ENCODE measurements at regions not wholly inside any gene's neighbourhood (a gene's known extent, or its start where the extent isn't known, plus 50 kb on each side); places are given as distances from the start of the nearest gene placed in this dataset.

- no peaks in the 10 kb centered on the region for H3K27me3 Mint-ChIP-seq (ENCODE audit: low read depth)
- H3K9me3 Mint-ChIP-seq (ENCODE audit: insufficient read depth), result no peaks in the 10 kb centered on the region
- CTCF ChIA-PET, result no interaction called here
- no peak overlapping the region for H3K27ac Mint-ChIP-seq
- POLR2A ChIA-PET, result interaction anchor here (0.6 kb wide), 1 partner anchor 669 kb away, joined by 3 read pairs; no protein-coding TSS in a partner anchor
- no peaks in the 10 kb centered on the region for H3K4me1 Mint-ChIP-seq (ENCODE audit: low read depth)
- no peak overlapping the region for H3K4me3 Mint-ChIP-seq
- DNase-seq, result no peak
- no peak for ATAC-seq
- no peaks in the 10 kb centered on the region for H3K36me3 Mint-ChIP-seq (ENCODE audit: low read depth)
Measured at GRCh38 chr3:117695871-117696645, 986.5 kb downstream of the TUSC7 start.

DNA sequence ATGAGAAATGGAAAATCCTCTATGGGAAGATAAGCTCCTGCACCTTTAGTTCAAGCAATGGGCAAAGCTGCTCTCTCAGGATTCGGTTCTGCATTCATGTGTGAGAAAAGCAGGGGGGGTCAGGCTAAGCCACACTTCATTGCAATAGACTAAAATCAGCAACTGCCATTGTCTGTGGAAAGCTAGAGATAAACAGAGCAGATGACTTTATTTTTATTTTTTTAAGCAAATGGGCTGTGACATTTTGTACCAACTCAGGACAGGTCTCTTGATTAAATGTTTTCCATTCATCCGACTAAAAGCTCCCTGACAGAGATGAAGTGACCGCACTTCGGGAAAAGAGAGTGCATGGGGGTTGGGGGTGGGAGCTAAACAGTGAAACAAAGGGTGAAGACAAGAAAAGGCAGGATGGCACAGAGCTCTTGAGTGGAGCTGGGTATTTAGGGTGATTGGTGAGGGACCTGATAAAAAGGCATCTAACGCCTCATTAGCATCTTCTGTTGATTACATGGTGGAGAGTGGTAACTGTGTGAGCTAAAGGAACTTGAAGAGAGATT lies 987.4 kb downstream of the TUSC7 start:
- no peaks in the 10 kb centered on the region for H3K27me3 Mint-ChIP-seq (ENCODE audit: low read depth)
- no peaks in the 10 kb centered on the region for H3K36me3 Mint-ChIP-seq (ENCODE audit: low read depth)
- no peaks in the 10 kb centered on the region for H3K4me1 Mint-ChIP-seq (ENCODE audit: low read depth)
- DNase-seq, result no peak
- H3K4me3 Mint-ChIP-seq, result no peak overlapping the region
- POLR2A ChIA-PET, result no interaction called here
- no peak for ATAC-seq
- no peaks in the 10 kb centered on the region for H3K9me3 Mint-ChIP-seq (ENCODE audit: insufficient read depth)
- CTCF ChIA-PET, result no interaction called here
- H3K27ac Mint-ChIP-seq, result no peak overlapping the region

- CTCF ChIA-PET, result no interaction called here
- POLR2A ChIA-PET, result no interaction called here
- Mint-ChIP-seq H3K9me3 (ENCODE audit: insufficient read depth) (no peaks in the 10 kb centered on the region), H3K27me3 (ENCODE audit: low read depth) (no peaks in the 10 kb centered on the region), H3K4me1 (ENCODE audit: low read depth) (no peaks in the 10 kb centered on the region), H3K27ac (no peak overlapping the region), H3K36me3 (ENCODE audit: low read depth) (no peaks in the 10 kb centered on the region), H3K4me3 (no peak overlapping the region)
- ATAC-seq, result no peak
- no peak for DNase-seq
Measured at GRCh38 chr3:117699058-117699457, 989.5 kb downstream of the TUSC7 start.

DNA sequence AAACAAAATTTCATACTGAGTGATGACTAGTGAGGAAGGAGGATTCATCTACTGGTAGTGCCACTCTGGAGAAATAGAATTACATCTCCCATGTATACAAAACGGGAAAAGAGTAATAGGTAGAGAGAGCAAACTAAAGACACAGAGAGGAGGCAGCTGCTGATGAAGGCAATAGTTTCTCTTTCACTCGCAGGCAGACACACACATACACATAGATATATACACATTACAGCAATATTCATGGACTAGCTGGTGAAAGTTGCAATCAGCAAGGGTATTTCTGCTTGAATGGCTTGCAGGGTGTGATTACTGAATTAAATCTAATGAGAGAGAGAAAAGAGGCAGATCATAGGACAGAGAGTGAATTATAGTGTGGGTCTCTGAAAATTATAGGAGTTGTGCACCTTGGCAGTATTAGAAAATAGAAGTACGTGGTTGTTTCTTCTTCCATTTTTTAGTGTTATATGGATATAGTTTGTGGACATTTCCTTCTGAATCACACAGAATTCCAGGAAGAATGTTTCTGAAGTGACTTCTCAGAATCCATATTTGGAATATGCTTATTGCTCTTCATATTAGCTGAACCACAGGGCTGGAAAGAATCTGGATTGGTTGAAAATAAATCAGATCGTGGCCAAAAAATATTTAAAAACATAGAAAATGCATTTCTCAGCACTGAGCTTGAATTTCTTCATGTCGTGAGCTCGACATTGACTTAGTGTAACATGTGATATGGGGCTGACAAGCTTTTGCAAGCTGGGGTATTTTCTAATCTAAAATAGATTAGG lies 991.2 kb downstream of the TUSC7 start:
- H3K4me1 Mint-ChIP-seq (ENCODE audit: low read depth), result no peaks in the 10 kb centered on the region
- H3K27ac Mint-ChIP-seq, result no peak overlapping the region
- no peaks in the 10 kb centered on the region for H3K9me3 Mint-ChIP-seq (ENCODE audit: insufficient read depth)
- no peaks in the 10 kb centered on the region for H3K36me3 Mint-ChIP-seq (ENCODE audit: low read depth)
- DNase-seq (no peak), ATAC-seq (no peak)
- no peak overlapping the region for H3K4me3 Mint-ChIP-seq
- CTCF ChIA-PET, result no interaction called here
- H3K27me3 Mint-ChIP-seq (ENCODE audit: low read depth), result no peaks in the 10 kb centered on the region
- POLR2A ChIA-PET, result no interaction called here

DNA sequence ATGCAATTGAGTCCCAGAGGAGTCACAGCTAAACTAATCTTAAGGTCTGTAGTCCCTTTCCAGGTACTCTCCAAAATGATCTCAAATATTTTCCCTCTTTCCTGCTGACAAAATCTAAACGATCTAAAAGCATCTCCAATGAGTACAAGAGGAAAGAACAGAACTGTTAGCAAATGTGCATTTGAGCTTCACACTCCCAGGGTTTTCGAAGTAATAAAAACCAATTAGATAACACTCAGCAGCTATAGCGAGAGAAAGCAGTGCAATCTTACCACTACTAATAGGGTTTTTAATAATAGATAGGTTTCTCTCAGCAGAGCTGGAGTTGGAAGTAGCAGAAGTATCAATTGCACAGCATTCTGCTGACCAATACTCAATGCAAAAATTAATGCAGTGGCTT lies 995.4 kb downstream of the TUSC7 start:
- Mint-ChIP-seq H3K27ac (no peak overlapping the region), H3K4me3 (no peak overlapping the region), H3K9me3 (ENCODE audit: insufficient read depth) (no peaks in the 10 kb centered on the region), H3K27me3 (ENCODE audit: low read depth) (no peaks in the 10 kb centered on the region), H3K4me1 (ENCODE audit: low read depth) (no peaks in the 10 kb centered on the region), H3K36me3 (ENCODE audit: low read depth) (no peaks in the 10 kb centered on the region)
- DNase-seq, result no peak
- POLR2A ChIA-PET, result no interaction called here
- CTCF ChIA-PET, result no interaction called here
- no peak for ATAC-seq

GRCh38 chr3:117706037-117706436 lies 996.5 kb downstream of the TUSC7 start:
- no peak for DNase-seq
- Mint-ChIP-seq H3K4me3 (no peak overlapping the region), H3K36me3 (ENCODE audit: low read depth) (no peaks in the 10 kb centered on the region), H3K27me3 (ENCODE audit: low read depth) (no peaks in the 10 kb centered on the region), H3K27ac (no peak overlapping the region), H3K9me3 (ENCODE audit: insufficient read depth) (no peaks in the 10 kb centered on the region), H3K4me1 (ENCODE audit: low read depth) (no peaks in the 10 kb centered on the region)
- POLR2A ChIA-PET, result no interaction called here
- CTCF ChIA-PET, result no interaction called here
- no peak for ATAC-seq

GRCh38 chr3:117706756-117707155 lies 997.2 kb downstream of the TUSC7 start:
- ChIA-PET POLR2A (no interaction called here), CTCF (no interaction called here)
- Mint-ChIP-seq H3K4me3 (no peak overlapping the region), H3K27ac (no peak overlapping the region), H3K27me3 (ENCODE audit: low read depth) (no peaks in the 10 kb centered on the region), H3K9me3 (ENCODE audit: insufficient read depth) (no peaks in the 10 kb centered on the region), H3K36me3 (ENCODE audit: low read depth) (no peaks in the 10 kb centered on the region), H3K4me1 (ENCODE audit: low read depth) (no peaks in the 10 kb centered on the region)
- DNase-seq (no peak), ATAC-seq (no peak)

DNA sequence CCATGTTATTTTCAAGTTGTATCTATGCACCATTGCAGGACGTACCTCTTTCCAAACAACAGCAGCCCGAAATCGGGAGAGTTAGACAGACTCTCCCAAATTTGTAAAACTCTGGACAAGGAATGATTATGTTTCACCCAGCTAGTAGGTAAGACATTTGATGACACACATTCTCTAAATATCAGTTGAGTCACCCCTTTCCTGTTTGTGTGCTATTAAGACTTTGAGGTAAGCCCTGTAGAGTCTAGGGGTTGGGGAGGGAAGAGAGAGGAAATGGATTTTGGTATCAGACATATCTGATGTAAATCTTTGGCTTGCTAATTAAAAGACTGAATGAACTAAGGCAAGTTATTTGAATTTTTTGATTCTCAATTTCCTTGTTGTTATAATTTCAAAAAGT lies 999.0 kb downstream of the TUSC7 start:
- Mint-ChIP-seq H3K27ac (no peak overlapping the region), H3K27me3 (ENCODE audit: low read depth) (no peaks in the 10 kb centered on the region), H3K9me3 (ENCODE audit: insufficient read depth) (no peaks in the 10 kb centered on the region), H3K4me1 (ENCODE audit: low read depth) (no peaks in the 10 kb centered on the region), H3K4me3 (no peak overlapping the region), H3K36me3 (ENCODE audit: low read depth) (no peaks in the 10 kb centered on the region)
- no peak for ATAC-seq
- CTCF ChIA-PET, result no interaction called here
- no peak for DNase-seq
- POLR2A ChIA-PET, result no interaction called here

DNA sequence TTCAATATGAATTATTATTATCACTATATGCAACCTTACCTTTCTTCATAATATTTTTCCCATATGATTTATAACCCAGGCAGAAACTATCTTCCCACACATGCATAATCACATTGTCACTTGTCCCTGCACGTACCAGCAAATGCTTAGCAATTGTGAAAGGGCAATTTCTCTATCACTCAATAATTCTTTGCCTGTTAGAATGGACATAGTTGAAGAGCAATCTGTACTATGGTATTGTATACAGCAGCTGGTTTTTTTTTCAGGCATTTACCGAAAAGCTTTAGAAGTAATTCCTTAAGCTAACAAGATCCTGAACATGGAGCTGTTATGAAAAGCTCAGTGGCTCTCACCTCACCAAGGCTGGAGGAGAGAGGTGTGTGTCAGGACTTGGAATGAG lies 999.5 kb downstream of the TUSC7 start:
- ChIA-PET POLR2A (no interaction called here), CTCF (no interaction called here)
- H3K36me3 Mint-ChIP-seq (ENCODE audit: low read depth), result no peaks in the 10 kb centered on the region
- H3K4me3 Mint-ChIP-seq, result no peak overlapping the region
- DNase-seq, result no peak
- no peak for ATAC-seq
- no peaks in the 10 kb centered on the region for H3K9me3 Mint-ChIP-seq (ENCODE audit: insufficient read depth)
- no peaks in the 10 kb centered on the region for H3K27me3 Mint-ChIP-seq (ENCODE audit: low read depth)
- H3K27ac Mint-ChIP-seq, result no peak overlapping the region
- H3K4me1 Mint-ChIP-seq (ENCODE audit: low read depth), result no peaks in the 10 kb centered on the region

DNA sequence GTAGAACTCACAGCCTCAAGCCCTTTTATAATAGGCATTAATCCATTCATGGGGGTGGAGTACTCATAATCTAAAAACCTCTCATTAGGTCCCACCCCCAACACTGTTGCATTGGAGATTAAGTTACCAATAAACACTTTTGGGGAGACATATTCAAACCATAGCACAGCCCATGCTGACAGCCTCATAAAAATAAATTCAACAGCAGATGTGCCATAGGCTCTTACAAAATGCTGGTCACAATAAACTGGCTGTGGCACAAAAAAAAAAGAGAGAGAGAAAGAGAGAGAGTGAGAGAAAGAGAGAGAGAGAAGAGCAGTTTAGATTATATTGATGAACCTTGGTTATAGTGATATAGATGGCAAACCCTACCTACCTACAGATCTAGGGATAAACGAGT lies 1000.9 kb downstream of the TUSC7 start:
- POLR2A ChIA-PET, result no interaction called here
- ATAC-seq (no peak), DNase-seq (no peak)
- no peak overlapping the region for H3K27ac Mint-ChIP-seq
- H3K9me3 Mint-ChIP-seq (ENCODE audit: insufficient read depth), result no peaks in the 10 kb centered on the region
- no peaks in the 10 kb centered on the region for H3K4me1 Mint-ChIP-seq (ENCODE audit: low read depth)
- no peaks in the 10 kb centered on the region for H3K36me3 Mint-ChIP-seq (ENCODE audit: low read depth)
- H3K27me3 Mint-ChIP-seq (ENCODE audit: low read depth), result no peaks in the 10 kb centered on the region
- H3K4me3 Mint-ChIP-seq, result no peak overlapping the region
- CTCF ChIA-PET, result no interaction called here

- ChIA-PET POLR2A (no interaction called here), CTCF (no interaction called here)
- Mint-ChIP-seq H3K36me3 (ENCODE audit: low read depth) (no peaks in the 10 kb centered on the region), H3K4me1 (ENCODE audit: low read depth) (no peaks in the 10 kb centered on the region), H3K27me3 (ENCODE audit: low read depth) (no peaks in the 10 kb centered on the region), H3K4me3 (no peak overlapping the region), H3K27ac (no peak overlapping the region), H3K9me3 (ENCODE audit: insufficient read depth) (peaks cover 3% of the 10 kb centered on the region)
- ATAC-seq (no peak), DNase-seq (no peak)
Measured at GRCh38 chr3:117719316-117719926, 1009.8 kb downstream of the TUSC7 start.

GRCh38 chr3:117721866-117722265 lies 1012.3 kb downstream of the TUSC7 start:
- H3K4me1 Mint-ChIP-seq (ENCODE audit: low read depth), result no peaks in the 10 kb centered on the region
- ChIA-PET CTCF (no interaction called here), POLR2A (no interaction called here)
- DNase-seq, result no peak
- no peaks in the 10 kb centered on the region for H3K27me3 Mint-ChIP-seq (ENCODE audit: low read depth)
- H3K36me3 Mint-ChIP-seq (ENCODE audit: low read depth), result no peaks in the 10 kb centered on the region
- H3K27ac Mint-ChIP-seq, result no peak overlapping the region
- no peak overlapping the region for H3K4me3 Mint-ChIP-seq
- ATAC-seq, result no peak
- peaks cover 3% of the 10 kb centered on the region for H3K9me3 Mint-ChIP-seq (ENCODE audit: insufficient read depth)

All from activated CD8-positive, alpha-beta T cell treated with anti-CD3 and anti-CD28 coated beads, Interleukin-2, amount 10 ng/mL, durations not matched to agents 7 days and 5 days (primary cell).